Breast epithelium (tissue), 3 donors: ENCODE measurements at regions not wholly inside any gene's neighbourhood (a gene's known extent, or its start where the extent isn't known, plus 50 kb on each side); places are given as distances from the start of the nearest gene placed in this dataset.

ENCODE experiments used
- CTCF ChIP-seq, 3 donors: fragments of 450-650 bp; IDR thresholded peaks; one replicate each; pipeline ENCODE4 v1.5.1; 2016 to 2017; ENCODE audit warnings: antibody characterized with exemption in 3 of 3, mild to moderate bottlenecking in 3 of 3, moderate library complexity in 3 of 3
- POLR2A ChIP-seq: fragments of 450-650 bp; IDR thresholded peaks from one replicate; pipeline ENCODE4 v1.6.1; 2016; ENCODE audit warnings: antibody characterized with exemption, mild to moderate bottlenecking, moderate library complexity
- POLR2AphosphoS5 ChIP-seq, 3 donors: sonication (generic); formaldehyde crosslinking; IDR thresholded peaks; one replicate each; pipeline ENCODE4 v1.6.1; 2017; ENCODE audit warnings: antibody characterized with exemption in 3 of 3

- TF ChIP-seq POLR2A (no peak), POLR2AphosphoS5 (IDR thresholded peaks at IDR 0.05) (no peak), CTCF (IDR thresholded peaks at IDR 0.05) (no peak)
Measured at GRCh38 chr6:163651426-163651825, 236.9 kb downstream of the QKI start.
